ENCODE measurements at regions not wholly inside any gene's neighbourhood (a gene's known extent, or its start where the extent isn't known, plus 50 kb on each side); places are given as distances from the start of the nearest gene placed in this dataset.

GRCh38 chr18:78330766-78331165 lies 648.9 kb upstream of the SALL3 start:
- TF ChIP-seq CTCF (IDR thresholded peaks at IDR 0.05; ENCODE audit: low read depth, low read length) (no peak), EZH2phosphoT487 (IDR thresholded peaks at IDR 0.05; ENCODE audit: low read depth) (no peak)
